Vagina (tissue), 2 donors: ENCODE measurements at regions not wholly inside any gene's neighbourhood (a gene's known extent, or its start where the extent isn't known, plus 50 kb on each side); places are given as distances from the start of the nearest gene placed in this dataset.

Source experiments
- DNase-seq, 2 donors: peaks; one replicate each; pipeline ENCODE4 v3.0.0-alpha.2; 2017; ENCODE audit errors: extremely low spot score in 2 of 2
- H3K27ac ChIP-seq: fragments of 200-600 bp; sonication (generic); one replicate; pipeline ENCODE4 v1.5.1; 2019
- H3K27me3 ChIP-seq: fragments of 200-600 bp; sonication (generic); one replicate; pipeline ENCODE4 v1.5.1; 2019
- H3K36me3 ChIP-seq, 2 donors: fragments of 200-600 bp; sonication (generic); one replicate each; pipeline ENCODE4 v1.5.1; 2017 to 2019
- H3K4me1 ChIP-seq: fragments of 200-600 bp; sonication (generic); one replicate; pipeline ENCODE4 v1.5.1; 2019
- H3K4me3 ChIP-seq, 2 donors: fragments of 200-600 bp; sonication (generic); 1 replicate in 1 of 2; 2 replicates in 1 of 2; pipeline ENCODE4 v1.5.1; 2016 to 2019
- H3K9me3 ChIP-seq: fragments of 200-600 bp; sonication (generic); one replicate; pipeline ENCODE4 v1.5.1; 2019
- CTCF ChIP-seq, 3 experiments: fragments of 450-650 bp in 2 of 3; fragments of 200-600 bp in 1 of 3; sonication (generic) in 1 of 3; IDR thresholded peaks; one replicate each; pipeline ENCODE4 v1.5.1; 2017 to 2019; ENCODE audit warnings: antibody characterized with exemption in 3 of 3, mild to moderate bottlenecking in 2 of 3, moderate library complexity in 2 of 3
- POLR2A ChIP-seq, 2 donors: fragments of 450-650 bp; IDR thresholded peaks; one replicate each; pipeline ENCODE4 v1.6.1; 2017; ENCODE audit warnings: antibody characterized with exemption in 2 of 2, mild to moderate bottlenecking in 2 of 2, moderate library complexity in 2 of 2
- POLR2AphosphoS5 ChIP-seq, 2 donors: sonication (generic); formaldehyde crosslinking; IDR thresholded peaks; one replicate each; pipeline ENCODE4 v1.9.0; 2017; ENCODE audit warnings: antibody characterized with exemption in 2 of 2, mild to moderate bottlenecking in 2 of 2, low read depth in 1 of 2; ENCODE audit not compliant: insufficient read depth in 1 of 2
- intact Hi-C: fragments of 100-400 bp; cut with DNase I; formaldehyde crosslinking; loops from one replicate; pipeline ENCODE4 v1.15.1; 2023

DNA sequence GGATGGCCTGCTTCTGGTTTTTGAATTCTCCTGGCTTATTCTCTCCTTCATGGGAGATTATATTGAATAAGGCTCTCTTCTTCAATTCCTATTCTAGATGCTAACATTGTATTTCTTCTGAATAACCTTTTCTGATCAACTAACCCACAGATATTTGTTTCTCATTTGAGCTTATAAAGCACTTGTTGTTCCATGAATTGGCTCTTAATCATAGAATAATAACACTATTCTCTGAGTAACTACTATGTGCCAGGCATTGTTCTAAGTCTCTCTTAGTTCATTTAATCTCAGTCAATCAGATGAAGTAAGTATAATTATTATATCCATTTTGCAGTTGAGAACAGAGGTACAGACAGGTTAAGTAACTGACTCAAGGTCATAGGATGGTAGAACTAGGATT is 136.3 kb upstream of the MLIP start:
- no peak overlapping the region for H3K27ac ChIP-seq
- no peaks in the 10 kb centered on the region for H3K27me3 ChIP-seq
- TF ChIP-seq CTCF (IDR thresholded peaks at IDR 0.05) (no peak), POLR2AphosphoS5 (IDR thresholded peaks at IDR 0.05; ENCODE audit: insufficient read depth in 1 of 2, low read depth in 1 of 2) (no peak), POLR2A (IDR thresholded peaks at IDR 0.05) (no peak)
- no peak for DNase-seq
- no peaks in the 10 kb centered on the region for H3K4me1 ChIP-seq
- no peaks in the 10 kb centered on the region for H3K9me3 ChIP-seq
- intact Hi-C loops, result no loop called here
- no peaks in the 10 kb centered on the region for H3K36me3 ChIP-seq
- H3K4me3 ChIP-seq, result no peak overlapping the region

DNA sequence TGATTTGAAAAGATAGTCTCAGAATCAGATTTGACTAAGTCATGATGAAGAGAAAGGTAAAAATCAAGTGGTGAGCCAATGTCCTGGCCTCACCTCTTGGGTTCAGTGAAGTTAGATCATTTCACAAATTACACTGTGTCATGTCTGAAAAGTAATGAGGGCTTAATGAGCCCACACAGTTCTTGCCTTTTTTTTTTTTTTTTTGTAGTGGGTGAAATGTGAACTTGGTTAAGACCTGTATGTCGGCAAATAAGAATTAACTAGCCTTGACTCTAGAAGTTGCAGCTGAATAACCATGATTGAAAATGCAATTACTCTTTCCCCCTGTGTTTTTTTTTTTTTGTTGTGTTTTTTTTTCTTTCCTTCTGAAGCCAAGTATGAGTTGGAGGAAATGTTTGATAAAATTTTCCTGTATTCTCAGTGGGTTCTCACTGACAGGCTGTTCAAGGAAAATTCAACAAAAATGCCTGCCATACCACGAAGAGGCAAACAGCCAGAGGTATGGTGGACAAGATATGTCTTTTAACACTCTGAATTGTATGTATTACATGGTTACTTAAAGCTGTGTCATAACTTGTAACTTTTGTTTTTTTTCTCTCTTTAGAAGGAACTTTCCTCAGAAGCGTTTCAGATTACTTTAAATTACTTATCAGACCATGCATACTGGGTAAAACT is 135.2 kb upstream of the MLIP start:
- no peak overlapping the region for H3K4me3 ChIP-seq
- DNase-seq, result no peak
- no peaks in the 10 kb centered on the region for H3K27me3 ChIP-seq
- TF ChIP-seq CTCF (IDR thresholded peaks at IDR 0.05), result no peak
- TF ChIP-seq POLR2A (IDR thresholded peaks at IDR 0.05), result no peak
- intact Hi-C loops, result no loop called here
- H3K36me3 ChIP-seq, result no peaks in the 10 kb centered on the region
- H3K27ac ChIP-seq, result no peak overlapping the region
- no peaks in the 10 kb centered on the region for H3K4me1 ChIP-seq
- H3K9me3 ChIP-seq, result no peaks in the 10 kb centered on the region

- no peak for TF ChIP-seq CTCF (IDR thresholded peaks at IDR 0.05)
- no peak for TF ChIP-seq POLR2A (IDR thresholded peaks at IDR 0.05)
- no peak for TF ChIP-seq POLR2AphosphoS5 (IDR thresholded peaks at IDR 0.05; ENCODE audit: insufficient read depth in 1 of 2, low read depth in 1 of 2)
- Histone ChIP-seq H3K4me1 (no peaks in the 10 kb centered on the region), H3K27me3 (no peaks in the 10 kb centered on the region), H3K9me3 (no peaks in the 10 kb centered on the region), H3K36me3 (no peaks in the 10 kb centered on the region), H3K27ac (no peak overlapping the region), H3K4me3 (no peak overlapping the region)
- no peak for DNase-seq
- intact Hi-C loops, result no loop called here
These were observed 133.7 kb upstream of the MLIP start for GRCh38 chr6:53977551-53977950.

DNA sequence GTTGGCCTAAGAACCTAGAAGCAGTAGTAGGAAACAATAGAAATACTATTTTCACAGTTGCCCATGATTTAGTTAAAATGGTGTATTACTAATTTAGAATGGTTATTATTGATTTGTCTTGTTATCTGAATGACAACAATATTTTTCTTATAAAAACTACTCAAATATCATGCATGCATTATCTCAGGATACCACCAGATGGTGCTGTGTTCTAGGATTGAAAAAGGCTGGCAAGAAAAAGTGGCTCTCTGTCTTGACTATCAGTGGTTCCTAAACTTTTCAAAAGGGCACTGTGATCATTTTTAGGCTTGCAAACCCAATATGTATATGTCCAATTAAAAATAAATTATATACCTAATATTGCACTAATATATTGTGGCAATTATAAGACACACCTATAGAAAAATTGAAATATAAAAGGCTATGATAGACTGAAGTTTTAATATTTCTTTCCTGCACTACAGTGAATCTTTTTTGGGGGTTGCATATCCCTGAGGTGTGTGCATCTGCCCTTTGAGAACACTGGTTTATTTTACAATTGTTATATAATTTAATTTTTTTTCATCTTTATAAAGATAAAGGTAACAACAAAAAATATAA is 131.7 kb upstream of the MLIP start:
- no peaks in the 10 kb centered on the region for H3K4me1 ChIP-seq
- TF ChIP-seq POLR2A (IDR thresholded peaks at IDR 0.05) (no peak), CTCF (IDR thresholded peaks at IDR 0.05) (peak; percentile 47 to 61 (median 55))
- H3K36me3 ChIP-seq, result no peaks in the 10 kb centered on the region
- intact Hi-C loops, result no loop called here
- no peak overlapping the region for H3K4me3 ChIP-seq
- no peak for DNase-seq
- no peaks in the 10 kb centered on the region for H3K27me3 ChIP-seq
- no peak overlapping the region for H3K27ac ChIP-seq
- H3K9me3 ChIP-seq, result no peaks in the 10 kb centered on the region

- Histone ChIP-seq H3K4me3 (no peak overlapping the region), H3K27me3 (no peaks in the 10 kb centered on the region), H3K27ac (no peak overlapping the region), H3K9me3 (no peaks in the 10 kb centered on the region), H3K4me1 (peaks cover 8% of the 10 kb centered on the region), H3K36me3 (no peaks in the 10 kb centered on the region)
- TF ChIP-seq POLR2AphosphoS5 (IDR thresholded peaks at IDR 0.05; ENCODE audit: insufficient read depth in 1 of 2, low read depth in 1 of 2) (no peak), CTCF (IDR thresholded peaks at IDR 0.05) (no peak), POLR2A (IDR thresholded peaks at IDR 0.05) (no peak)
- DNase-seq, result no peak
- intact Hi-C loops, result no loop called here
These were observed 128.7 kb upstream of the MLIP start for GRCh38 chr6:53982366-53983050.
